NCI-H1105 (cell line): ENCODE measurements at regions not wholly inside any gene's neighbourhood (a gene's known extent, or its start where the extent isn't known, plus 50 kb on each side); places are given as distances from the start of the nearest gene placed in this dataset.

Experiments used
- DNase-seq: peaks from one replicate; lab custom pipeline; 2025; lab: John Stamatoyannopoulos, UW

- DNase-seq: no peak
These were observed 99.6 kb upstream of the NSMCE3 start for GRCh38 chr15:29369261-29369660.

DNA sequence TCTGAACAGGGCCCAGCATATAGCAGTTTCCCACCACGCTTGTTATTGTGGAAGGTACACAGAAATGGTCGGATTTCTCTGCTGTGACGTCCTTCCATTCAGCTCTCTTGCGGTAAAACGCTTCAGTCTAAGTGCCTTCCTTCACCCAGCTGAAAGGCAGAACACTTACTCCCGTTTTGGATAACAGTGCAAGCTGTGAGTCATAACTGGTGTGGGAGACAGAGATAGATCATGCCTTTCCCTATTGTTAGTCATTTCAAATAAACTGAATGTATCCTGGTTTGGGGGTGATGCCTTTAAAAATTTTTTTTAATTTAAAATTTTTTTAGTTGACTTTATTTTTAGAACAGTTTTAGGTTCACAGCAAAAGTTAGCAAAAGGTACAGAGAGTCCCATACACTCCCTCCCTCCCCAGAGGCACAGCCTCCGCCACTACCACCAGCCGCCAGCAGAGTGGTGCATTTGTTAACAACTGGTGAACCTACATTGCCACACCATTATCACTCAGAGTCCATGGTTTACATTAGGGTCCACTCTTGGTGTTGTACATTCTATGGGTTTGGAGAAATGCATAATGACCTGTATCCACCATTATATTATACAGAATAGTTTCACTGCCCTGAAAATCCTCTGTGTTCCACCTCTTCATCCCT, 94.9 kb upstream of the NSMCE3 start:
- no peak for DNase-seq

DNA sequence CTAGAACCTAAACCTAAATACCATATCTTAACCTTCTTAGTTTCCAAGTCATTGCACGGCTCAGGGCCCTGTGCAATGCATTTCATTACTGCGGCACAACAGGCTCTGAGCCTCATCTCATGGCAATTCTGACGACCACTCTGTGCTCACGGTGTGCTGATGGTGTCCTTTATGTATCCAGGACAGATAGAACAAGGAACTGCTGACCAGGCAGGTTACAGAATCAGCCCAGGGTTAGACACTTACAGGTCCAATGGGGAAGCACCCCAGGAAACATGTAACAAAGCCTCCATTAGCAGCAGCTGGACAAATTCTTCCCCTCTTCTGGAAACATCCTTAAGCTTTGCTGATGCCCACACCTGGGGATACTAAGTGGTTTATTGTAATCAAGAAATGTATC, 91.9 kb upstream of the NSMCE3 start:
- no peak for DNase-seq

DNA sequence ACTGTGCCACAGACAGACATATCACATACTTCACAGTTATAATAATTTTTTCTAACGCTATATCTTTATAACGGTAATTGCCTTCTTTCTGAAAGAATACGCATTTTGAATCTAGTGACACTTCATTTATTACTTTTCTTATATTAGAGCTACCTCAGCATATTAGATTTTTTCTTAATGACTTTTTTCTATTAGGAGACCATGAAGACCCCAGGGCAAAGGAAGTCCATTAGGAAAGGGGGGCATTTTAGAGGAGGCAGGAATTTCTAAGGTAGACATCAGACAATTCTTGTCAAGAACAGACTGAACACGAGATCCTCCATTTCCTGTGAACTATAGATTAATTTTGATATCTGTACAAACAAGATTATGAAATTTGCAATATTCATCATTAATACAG, 90.5 kb upstream of the NSMCE3 start:
- no peak for DNase-seq

DNA sequence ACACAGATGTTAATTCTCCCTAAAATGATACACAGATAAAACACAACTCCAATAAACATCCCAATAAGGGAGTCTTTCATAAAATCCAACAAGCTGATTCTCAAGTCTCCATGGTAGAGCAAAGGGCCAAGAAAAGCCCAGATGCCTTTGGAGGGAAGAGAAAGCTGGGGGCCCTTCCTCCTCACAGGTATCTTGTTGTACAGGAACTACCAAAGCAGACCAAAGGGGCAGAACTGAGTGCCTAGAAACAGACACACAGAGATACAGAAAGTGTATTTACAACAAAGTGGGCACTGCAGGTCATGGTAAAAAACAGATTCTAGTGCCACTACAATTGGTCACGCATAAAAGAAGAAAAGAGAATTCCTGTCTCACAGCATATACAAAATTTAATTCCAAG, 87.2 kb upstream of the NSMCE3 start:
- DNase-seq: no peak

- DNase-seq: no peak
These were observed 85.9 kb upstream of the NSMCE3 start for GRCh38 chr15:29355477-29355876.

- no peak for DNase-seq
These were observed 82.8 kb upstream of the NSMCE3 start for GRCh38 chr15:29352402-29352801.

DNA sequence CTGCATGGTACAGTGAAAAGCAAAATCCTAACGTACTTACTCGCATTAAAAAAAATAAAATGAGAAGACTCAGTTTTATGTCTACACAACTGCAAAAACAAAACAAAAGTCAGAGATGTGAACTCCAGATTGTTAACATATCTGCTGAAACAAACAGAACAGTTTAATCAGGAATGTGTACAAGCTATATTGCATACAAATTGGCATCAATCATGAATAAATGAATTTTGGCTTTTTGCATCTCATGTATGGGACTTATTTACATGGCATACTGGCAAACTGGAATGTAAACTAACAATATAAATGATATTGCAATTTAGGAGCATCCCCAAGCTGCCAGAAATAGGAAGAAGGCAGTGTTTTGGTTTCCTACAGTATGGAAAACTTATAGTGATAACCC, 79.6 kb upstream of the NSMCE3 start:
- no peak for DNase-seq

- no peak for DNase-seq
These were observed 78.8 kb upstream of the NSMCE3 start for GRCh38 chr15:29348336-29348914.

- DNase-seq: no peak
These were observed 77.4 kb upstream of the NSMCE3 start for GRCh38 chr15:29346998-29347397.

DNA sequence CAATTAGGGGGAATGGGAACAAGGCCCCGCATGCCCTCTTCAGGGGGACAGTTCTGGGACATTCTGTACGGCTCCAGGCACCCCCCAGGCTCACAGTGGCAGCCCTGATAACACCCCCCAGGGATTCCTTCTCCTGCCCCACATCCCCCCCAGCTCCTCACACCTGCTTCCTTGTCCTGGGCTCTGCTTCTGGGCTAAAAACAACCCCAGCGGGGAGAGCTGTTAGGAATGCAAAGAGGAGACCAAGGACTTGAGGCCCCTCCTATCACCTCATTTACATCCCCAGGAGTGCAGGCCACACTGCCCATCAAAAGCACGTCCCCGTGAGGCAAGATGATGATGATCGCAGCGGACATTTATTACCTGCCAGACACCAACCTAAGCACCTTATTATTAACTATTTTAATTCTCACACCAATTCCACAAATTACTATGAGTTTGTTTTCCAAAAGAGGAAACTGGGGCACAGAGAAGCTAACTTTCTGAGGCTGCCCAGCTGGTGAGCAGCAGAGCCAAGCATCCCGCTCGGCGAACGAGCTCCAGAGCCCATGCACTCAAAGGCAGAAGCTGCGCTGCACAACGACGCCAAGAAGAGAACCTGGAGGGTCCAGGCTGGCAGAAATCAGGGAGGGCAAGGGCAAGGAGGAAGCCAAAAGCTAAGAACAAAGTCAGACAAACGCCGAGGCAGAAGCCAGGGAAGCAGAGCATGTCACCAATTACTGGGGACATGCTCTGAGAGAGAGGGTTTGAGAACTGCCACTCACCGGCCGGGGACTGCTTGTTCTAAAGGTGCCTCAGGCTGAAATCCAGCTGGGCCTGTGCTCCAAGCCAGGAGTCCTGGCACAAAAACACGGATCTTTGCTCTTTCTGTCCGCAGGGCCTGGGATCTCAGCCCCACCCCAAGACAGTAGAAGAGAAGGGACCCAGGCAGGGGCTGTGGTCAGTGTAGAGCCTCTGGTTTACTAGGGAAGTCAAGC, 76.2 kb upstream of the NSMCE3 start:
- DNase-seq: no peak

- no peak for DNase-seq
These were observed 74.9 kb upstream of the NSMCE3 start for GRCh38 chr15:29344474-29344873.

- no peak for DNase-seq
These were observed 73.6 kb upstream of the NSMCE3 start for GRCh38 chr15:29343229-29343628.

DNA sequence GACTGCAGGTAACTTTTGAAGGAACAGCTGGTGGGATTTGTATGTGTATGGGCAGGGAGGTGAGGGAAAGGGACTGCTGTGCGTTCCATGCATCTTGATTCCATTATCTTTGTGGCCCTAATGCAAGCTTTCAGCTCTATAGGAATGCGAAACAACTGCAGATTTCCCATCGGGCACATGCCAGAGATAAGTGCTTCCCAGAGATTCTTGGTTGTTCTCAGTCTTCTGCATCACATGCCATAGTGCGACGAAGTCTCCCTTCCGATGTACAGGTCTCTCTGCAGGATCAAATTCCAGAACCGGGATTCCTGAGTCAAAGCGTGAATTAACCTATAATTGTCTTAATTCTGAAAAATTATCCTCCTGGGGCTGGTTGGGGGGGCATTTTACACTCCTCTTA, 72.6 kb upstream of the NSMCE3 start:
- DNase-seq: no peak

DNA sequence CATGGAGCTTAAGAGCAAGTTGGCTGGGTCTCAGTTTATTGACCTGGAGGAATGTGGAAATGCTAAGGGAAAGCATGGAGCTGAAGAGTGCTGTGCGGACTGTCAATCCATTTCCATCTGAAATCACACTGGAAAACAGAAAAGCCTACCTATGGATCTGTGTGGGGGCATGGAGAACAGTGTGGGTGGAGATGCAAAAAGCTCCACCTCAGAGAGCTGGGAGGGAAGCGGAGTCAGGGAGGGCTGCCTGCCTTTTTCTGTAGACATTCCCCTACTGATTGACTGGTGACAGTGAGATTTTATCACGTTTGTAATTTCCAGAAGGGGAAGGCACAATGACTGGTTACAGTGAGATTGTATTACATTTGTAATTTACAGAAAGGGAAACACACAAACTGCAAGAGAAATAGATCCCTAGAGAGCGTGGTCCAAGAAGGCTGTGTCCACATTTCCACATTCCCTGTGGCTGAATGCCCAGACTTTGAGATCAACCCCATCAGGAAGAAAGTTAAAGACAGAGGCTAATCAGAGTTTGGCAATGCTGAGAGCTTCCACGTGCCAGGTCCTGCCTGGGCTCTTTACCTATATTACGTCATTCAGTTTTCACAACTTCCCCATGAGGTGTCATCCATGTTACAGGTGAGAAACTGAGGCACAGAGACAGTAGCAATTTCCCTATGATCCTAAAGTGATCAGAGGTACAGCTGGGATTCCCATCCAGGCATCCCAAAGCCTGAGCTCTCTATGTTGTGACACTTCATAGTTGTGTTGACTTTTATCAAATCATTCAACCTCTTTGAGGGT, 67.7 kb upstream of the NSMCE3 start:
- DNase-seq: no peak

- DNase-seq: no peak
These were observed 64.9 kb upstream of the NSMCE3 start for GRCh38 chr15:29334544-29334943.

GRCh38 chr15:29333261-29333660, 63.6 kb upstream of the NSMCE3 start:
- DNase-seq: no peak

GRCh38 chr15:29331669-29332068, 62.0 kb upstream of the NSMCE3 start:
- no peak for DNase-seq

GRCh38 chr15:29331071-29331470, 61.4 kb upstream of the NSMCE3 start:
- no peak for DNase-seq

DNA sequence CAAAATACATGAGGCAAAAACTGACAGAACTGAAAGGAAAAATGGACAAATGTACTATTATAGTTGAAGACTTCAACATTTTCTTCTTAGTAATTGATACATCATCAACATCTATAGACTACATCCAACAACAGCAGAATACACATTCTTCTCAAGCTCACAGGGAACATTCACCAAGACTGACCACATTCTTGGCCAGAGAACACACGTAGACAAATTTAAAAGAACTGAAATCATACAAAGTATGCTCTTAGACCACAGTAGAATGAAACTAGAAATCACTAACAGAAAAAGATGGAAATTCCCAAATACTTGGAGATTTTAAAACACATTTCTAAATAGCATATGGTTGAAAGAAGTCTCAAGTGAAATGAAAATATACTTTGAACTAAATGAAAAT, 55.1 kb upstream of the NSMCE3 start:
- DNase-seq: no peak

- DNase-seq: no peak
These were observed 53.9 kb upstream of the NSMCE3 start for GRCh38 chr15:29323557-29323956.

- DNase-seq: no peak
These were observed 52.8 kb upstream of the NSMCE3 start for GRCh38 chr15:29322415-29322814.
